ENCODE measurements at regions not wholly inside any gene's neighbourhood (a gene's known extent, or its start where the extent isn't known, plus 50 kb on each side); places are given as distances from the start of the nearest gene placed in this dataset.
"Not testable (repeated sequence)": the region's sequence is repeated elsewhere in the genome, so short reads cannot be mapped to it uniquely, and the experiment has no call there.

DNA sequence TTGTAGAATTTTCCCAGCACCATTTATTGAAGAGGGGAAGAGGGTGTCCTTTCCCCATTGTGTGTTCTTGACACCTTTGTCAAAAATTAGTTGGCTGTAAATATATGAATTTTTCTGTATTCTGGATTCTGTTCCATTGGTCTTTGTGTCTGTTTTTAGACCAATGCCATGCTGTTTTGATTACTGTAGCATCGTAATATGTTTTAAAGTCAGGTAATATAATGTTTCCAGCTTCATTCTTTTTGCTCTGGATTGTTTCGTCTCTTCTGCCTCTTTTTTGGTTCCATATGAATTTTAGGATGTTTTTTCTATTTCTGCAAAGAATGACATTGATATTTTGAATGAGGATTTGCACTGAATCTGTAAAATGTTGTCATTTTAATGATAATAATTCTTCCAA is 331.9 kb upstream of the RGS6 start:
- DNase-seq (ENCODE audit: low spot score) = no peak

DNA sequence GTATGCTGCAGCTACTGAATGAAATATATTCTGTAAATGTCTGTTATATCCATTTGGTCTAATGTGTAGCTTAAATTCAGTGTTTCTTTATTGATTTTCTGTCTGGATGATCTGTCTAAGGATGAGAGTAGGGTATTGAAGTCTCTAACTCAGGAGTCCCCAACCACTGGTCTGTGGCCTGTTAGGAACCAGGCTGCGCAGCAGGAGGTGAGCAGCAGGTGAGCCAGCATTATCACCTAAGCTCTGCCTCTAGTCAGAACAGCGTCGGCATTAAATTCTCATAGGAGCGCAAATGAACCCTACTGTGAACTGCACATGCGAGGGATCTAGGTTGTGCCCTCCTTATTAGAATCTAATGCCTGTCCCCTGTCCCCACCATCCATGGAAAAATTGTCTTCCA is 329.7 kb upstream of the RGS6 start:
- DNase-seq (ENCODE audit: low spot score) = no peak

DNA sequence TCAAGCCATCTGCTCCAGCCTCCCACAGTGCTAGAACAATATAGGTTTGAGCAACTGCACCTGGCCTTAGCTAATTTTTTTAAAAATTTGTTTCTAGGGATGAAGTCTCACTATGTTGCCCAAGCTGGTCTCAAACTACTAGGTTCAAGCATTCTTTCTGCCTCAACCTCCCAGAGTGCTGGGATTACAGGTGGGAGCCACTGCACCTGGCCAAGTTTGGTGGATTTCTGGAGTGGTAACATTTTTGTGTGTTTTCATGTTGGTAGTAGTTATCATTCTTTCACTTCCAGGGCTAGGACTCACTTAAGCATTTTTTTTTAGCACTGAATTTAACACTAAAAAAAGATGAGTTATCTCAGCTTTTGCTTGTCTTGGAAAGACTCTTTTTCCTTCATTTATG is 328.0 kb upstream of the RGS6 start:
- no peak for DNase-seq (ENCODE audit: low spot score)

DNA sequence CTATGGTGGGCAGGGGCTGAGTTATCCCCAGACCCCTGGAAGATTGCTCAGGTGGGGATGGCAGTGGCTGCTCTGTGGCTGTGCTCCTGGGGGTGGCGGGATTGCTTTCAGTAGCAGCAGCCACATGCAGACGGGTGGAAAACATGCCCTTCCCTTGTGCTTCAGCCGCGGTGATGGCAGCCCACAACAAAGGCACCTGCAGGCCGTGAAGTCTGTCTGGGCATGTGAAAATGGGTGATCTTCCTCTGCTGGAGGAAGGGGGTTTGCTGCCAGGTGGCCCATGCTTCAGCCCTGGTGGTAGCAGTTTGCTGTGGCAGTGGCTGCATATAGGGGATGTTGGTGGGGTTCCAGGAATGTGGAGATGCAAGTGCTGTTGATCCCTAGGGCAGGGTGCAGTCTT is 326.2 kb upstream of the RGS6 start:
- no peak for DNase-seq (ENCODE audit: low spot score)

DNA sequence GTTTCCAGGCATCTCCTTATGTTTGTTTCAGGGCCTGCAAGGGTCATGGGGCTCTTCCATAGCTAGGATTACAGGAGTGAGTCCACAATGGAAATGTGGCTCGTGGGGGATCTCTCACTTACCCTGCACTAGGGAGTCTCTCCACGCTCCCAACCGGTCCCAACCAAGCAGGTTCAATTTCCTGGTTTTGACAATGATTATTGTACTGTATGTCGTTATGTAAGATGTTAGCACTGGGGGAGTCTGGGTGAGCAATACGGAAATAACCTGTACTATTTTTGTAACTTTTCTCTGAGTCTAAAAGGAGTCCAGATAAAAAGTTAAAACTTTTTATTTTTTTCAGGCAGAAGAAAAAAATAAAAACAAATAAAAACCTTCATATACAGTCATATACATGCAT is 325.7 kb upstream of the RGS6 start:
- no peak for DNase-seq (ENCODE audit: low spot score)

DNA sequence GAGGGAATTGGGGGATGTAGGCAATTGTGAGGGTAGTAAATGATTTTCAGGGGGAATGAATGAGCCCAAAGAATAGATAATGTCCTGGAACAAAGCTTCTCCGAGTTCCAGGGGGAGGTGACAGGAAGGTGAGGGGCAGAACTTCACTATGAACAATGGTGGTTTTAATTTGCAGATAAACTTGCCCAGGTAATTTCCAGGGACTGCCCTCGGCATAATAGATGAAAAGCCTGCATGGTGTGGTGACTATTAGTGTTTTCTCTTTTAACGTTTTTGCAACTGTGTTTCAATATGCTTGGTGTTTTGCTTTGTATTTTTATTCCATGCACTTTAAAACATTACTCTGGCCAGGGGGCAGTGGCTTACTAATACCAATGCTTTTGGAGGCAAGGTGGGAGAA is 325.2 kb upstream of the RGS6 start:
- no peak for DNase-seq (ENCODE audit: low spot score)

DNA sequence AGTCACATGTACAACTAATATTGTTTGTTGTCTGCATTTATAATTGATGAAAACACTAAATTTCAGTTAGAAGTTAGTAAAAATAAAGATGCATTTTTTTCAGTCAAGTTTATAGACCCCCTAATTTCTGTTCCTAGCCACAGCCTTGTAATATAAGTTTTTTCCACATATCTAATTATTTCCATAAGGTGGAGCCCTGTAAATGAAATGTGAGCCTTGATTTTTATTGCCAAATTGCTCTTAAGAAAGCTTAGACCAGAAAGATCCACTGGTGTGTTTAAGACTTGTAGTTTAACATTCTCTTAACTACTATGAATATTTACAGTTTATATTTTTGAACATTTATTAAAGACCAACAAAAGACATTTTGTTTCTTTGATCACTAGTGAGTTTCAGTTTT is 322.1 kb upstream of the RGS6 start:
- DNase-seq (ENCODE audit: low spot score) = no peak

DNA sequence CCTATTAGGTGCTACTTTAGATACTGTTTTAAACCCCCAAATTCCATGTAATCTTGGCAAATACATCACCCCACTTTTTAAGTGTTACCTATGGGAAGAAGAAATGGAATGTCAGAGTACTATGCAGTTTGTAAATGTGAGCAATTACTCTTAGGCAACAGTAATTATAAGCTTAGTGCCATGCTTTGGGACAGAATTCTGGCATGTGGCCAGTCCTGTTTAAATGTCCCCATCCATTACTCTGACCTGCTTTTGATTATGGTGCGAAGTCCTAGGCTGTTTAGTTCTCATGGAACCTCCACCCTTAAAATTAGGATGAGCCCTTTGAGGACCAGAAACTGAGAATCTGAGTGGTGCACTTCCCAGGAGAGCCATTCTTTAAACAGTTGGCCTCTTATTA is 321.4 kb upstream of the RGS6 start:
- no peak for DNase-seq (ENCODE audit: low spot score)

DNA sequence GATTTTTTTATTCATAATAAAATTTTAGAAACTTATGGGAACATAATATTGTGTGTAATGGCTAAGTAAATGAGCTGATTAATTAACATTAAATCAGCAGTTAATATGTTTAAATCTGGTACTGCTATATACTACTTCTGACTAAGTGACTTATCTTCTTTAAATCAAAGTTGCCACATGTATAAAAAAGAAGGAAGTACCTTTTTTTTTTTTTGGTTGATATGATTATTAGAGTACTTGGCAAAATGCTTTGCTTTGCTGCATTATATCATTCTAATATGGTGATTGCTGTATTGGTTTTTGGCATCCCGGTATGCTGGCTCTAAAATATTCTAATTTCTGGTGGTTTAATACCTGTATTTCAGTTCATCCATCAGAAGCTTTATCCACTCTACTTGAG is 319.1 kb upstream of the RGS6 start:
- DNase-seq (ENCODE audit: low spot score) = no peak

DNA sequence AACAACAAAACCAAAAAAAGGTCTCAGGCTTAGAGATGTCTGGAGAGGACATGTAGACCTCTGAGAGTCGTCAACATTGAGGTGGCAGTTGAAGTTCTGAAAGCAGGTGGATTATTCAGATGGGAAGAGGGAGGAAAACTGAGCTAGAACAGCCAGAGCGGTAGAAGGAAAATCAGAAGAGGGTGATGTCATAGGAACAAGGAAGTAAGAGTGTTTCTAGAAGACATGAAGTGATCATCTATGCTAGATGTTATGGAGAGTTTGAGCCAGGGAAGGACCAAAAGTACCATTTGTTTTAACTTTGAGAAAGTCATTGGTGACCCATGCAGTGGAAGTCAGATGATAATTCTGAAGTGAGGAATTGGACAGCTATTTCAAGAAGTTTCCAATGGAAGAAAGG is 316.2 kb upstream of the RGS6 start:
- DNase-seq (ENCODE audit: low spot score) = no peak

DNA sequence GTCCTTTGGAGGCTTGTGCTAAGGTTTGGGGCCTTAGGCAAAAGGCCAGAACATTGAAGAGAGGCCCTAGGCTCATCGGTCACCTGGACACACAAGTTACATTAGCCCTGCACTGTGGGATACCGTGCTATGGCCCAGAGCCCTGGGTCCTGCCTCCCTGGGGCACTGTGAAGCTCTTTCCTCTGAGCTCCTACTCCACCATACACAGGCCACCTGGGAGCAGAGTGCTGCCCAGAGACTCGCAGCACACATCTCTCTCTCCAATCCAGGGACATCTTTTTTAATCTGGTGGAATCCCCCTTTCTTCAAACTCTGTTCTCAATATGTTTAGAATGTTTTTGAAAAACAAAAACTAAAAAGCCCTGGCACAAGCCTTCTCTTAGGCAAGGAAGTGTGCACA is 314.2 kb upstream of the RGS6 start:
- DNase-seq (ENCODE audit: low spot score) = no peak

DNA sequence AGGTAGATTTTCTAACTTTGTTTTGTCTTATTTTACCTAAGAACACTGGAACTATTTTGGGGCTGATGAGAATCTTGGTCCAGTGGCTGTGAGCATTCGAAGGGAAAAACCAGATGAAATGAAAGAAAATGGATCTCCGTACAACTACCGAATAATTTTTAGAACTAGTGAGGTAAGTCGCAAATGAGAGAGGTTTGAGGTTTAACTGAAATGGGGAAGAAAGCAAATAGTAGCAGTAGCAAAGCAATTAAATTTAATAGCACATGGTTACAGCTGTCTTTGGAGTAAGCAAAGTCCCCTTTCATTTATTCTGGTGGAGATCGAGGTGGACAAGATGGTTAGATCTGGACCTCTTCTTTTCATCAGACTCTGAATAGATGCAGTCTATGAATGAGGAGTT is 313.5 kb upstream of the RGS6 start:
- DNase-seq (ENCODE audit: low spot score) = no peak

DNA sequence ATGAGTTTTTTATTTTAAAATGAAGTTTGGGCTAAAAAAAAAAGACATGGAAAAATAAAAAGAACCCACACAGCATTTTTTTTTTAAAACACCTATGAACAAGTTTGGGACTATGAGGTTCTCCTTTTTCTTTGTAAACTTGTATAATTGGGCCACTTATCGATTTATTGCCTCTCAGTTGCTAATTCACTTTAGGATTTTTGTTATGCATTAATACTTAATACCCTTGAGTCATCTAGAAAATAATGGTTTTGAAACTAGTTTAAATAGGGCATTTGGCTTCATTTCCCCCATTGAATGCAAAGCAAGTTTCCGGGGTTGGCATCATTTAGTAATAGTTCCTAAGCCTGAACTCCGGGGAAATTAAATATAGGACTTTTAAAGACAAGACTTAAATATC is 312.8 kb upstream of the RGS6 start:
- no peak for DNase-seq (ENCODE audit: low spot score)

DNA sequence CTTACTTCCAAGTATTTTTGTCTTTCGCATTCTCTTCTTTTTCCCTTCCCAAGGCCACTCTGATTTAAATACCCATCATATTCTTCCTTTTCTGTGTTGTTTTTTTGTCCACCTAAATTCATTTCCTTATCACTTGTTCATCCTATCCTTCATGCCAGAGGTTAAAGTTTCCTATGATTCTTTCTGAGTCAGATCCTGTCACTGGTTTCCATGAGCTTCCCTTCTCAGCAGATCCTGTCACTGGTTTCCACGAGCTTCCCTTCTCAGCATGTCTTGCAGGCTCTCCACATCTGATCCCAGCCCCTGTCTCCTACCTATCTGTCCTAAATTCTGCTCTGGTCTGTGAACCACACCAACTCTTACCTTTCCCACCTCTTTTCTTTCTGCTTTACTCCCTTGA is 311.8 kb upstream of the RGS6 start:
- DNase-seq (ENCODE audit: low spot score) = no peak

DNA sequence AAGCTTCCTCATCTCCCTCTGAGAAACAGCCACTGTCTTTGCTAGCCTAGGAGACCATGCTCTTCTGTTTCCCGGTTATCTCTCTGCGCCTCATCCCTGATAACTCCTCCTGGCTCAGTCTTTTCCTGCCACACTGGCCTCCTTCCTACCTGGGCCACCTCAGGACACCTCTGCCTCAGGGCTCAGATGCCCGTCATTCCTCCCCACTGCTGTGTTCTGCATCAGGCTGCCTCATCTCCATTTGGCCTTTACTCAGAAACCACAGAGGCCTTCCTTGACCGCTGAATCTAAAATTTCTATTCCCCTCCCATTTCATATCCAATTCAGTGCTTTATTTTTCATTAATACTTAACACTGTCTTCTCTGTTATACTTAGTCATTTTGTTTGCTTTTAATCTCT is 311.0 kb upstream of the RGS6 start:
- no peak for DNase-seq (ENCODE audit: low spot score)

DNA sequence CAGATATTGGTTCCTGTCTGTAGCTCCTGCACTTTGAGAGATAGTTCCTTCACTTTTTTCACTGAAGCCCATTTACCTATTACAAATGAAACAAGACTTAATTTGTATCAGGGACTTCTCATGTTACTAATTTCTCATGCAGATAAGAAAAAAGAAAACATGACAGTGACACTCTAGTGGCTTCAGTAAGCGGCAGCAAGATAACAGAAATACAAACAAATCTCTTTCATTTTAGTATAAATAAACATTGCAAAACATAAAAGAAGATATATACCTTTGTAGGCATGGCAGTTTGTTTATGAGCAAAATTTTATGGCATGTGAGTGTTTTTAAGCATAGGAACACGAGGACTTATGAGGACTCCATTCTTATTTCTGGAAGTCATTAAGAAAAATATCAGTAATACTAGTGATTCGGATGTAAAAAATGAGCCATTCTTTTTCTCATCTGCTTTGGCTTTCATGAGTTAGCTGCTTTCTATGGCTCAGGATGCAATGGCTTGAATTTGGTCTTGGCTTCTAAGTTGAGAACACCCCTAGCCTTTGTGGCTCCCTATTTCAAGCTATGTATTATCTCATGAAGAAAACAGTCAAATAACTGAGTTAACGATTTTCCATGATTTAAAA is 310.1 kb upstream of the RGS6 start:
- DNase-seq (ENCODE audit: low spot score) = no peak

DNA sequence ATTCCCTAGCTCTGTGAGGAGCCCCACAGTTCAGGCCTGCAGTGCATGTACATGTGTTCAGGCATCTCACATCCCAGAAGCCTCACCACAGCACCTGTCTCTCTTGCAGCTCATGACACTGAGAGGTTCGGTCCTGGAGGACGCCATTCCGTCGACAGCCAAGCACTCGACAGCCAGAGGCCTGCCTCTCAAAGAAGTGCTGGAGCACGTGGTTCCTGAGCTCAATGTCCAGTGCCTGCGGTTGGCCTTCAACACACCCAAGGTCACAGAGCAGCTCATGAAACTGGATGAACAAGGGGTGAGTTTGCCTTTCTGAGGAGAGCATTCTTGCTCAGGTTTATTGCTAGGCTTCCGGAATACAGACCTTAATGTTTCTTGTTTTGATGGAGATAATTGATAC is 308.3 kb upstream of the RGS6 start:
- no peak for DNase-seq (ENCODE audit: low spot score)

DNA sequence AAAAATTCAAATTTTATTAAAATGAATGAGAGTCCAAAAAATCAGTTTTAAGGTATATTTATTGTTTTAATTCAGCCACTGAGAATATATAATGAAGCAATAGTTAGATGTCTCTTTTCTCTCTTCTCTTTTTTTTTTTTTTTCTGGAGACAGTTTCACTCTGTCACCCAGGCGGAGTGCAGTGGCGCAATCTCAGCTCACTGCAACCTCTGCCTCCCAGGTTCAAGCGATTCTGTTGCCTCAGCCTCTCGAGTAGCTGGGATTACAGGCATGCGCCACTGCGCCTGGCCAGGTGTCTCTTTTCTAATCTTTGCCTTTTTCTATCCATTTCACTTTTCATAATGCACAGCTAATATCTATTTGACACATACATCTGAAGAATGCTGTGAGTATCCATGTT is 307.1 kb upstream of the RGS6 start:
- DNase-seq (ENCODE audit: low spot score) = no peak

DNA sequence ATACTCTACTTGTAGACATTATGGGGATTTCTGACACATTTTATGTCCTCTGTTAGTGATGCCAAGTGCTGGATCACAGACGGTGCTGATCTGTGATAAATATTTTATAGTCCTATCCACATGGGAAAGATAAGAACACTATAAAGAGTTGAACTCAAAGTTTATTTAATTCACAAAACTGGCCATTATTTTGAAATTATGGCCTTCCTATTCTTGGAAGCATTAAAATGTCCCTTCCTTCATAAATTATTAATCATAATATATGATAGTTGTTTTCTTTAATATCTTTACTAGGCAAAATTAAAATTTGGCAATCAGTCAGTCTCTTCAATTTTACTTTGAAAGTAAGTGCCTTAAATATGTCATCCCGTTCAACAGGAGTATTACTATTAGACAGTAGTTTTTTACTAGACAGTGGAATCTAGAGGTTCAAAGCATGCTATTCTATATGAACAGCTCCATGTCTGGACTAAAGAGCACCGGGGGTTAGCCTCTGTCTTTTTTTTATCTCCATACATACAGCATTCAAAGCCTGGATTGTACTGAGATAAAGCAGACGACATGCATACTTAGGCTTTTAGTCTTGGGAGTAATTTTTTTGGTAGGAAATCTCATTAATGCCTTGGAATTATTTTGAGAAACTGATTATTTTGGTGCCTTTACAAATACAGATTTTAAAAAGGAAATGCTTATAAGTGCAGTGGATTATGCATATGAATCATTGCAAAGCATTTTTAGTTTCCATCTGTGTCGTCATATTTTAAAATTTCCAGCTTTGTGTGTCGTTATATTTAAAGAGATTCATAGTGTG is 306.1 kb upstream of the RGS6 start:
- DNase-seq (ENCODE audit: low spot score) = no peak

DNA sequence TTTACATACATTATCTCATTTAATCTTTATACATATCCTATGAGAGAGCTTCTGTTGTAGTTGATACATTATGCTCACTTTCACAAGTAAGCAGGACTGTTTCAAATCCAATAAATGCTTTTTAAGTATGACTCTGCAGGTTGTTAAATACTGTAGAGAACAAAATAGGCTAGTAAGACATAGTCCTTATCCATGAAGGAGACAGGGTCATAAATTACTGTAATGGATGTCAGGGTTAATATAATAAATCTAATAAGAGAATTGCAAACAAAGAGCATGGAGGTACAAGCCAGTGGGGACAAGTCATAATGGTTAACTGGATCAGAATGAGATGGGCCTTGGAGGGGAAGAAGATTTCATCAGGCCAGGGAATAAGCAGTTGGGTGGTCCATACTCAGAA is 303.8 kb upstream of the RGS6 start:
- DNase-seq (ENCODE audit: low spot score) = no peak

DNA sequence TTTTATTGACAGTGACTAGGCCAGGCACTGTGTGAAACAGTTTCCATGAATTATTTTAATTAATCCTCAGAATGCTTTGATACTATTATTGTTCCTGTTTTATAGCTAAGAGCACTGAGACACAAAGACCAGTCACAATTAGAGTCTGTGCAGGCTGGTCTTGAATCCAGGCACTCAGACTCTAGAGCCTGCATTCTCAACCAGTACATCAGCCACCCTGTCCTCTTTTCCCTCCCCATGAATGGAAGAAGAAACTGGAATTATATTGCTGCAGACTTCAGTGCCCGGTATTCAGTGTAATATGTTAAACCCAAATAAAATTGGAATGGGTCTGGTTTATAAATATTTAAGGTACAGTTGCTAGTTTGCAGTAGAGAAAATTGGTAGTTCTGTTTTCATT is 303.0 kb upstream of the RGS6 start:
- no peak for DNase-seq (ENCODE audit: low spot score)

DNA sequence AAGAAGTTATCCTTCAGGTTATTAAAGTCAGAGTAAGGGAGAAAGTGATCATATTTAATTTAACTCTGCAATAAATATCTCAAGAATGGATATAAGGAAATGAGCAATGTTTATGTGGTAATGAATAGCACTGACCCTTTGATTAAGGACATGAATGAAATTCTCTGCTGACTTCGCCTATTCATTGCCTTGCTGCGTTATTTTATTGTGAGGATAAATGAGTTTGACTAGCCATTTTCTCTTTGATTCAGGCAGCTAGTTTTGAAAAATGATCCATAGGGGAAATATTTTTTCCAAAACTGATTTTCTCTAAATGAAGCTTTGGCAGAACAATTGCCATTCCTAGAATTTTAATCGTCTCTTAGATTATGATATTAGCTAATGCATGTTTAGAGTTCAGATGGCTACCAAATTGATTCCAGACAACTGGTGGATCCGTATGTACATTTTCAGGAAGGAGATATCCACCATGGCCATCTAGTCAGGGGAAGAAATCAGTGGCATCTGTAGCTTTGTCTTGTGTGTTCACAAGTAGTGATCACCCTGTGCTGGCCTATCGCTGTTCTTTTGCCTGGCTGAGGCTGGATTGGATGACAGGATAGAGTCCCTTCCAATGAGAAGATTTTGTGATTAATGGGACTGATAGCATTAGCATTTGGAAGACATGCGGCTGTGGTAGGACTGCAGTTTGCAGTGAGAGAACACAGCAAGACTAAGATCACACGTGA is 302.3 kb upstream of the RGS6 start:
- DNase-seq (ENCODE audit: low spot score) = no peak

DNA sequence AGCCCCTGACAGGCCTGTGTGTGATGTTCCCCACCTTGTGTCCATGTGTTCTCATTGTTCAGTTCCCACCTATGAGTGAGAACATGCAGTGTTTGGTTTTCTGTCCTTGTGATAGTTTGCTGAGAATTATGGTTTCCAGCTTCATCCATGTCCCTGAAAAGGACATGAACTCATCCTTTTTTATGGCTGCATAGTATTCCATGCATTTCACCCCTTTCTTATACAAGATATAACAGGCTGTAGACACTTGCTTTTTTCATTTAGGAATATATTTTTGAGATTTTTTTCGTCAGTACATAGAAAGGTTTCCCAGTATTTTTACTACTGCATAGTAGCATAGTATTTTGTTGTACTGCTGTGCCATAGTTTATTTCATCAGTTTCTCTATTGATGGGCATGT is 301.2 kb upstream of the RGS6 start:
- DNase-seq (ENCODE audit: low spot score) = not testable (repeated sequence)

Data from ureter (tissue), 1 donor.